ENCODE measurements at regions not wholly inside any gene's neighbourhood (a gene's known extent, or its start where the extent isn't known, plus 50 kb on each side); places are given as distances from the start of the nearest gene placed in this dataset.

- TF ChIP-seq FOSL1 (IDR thresholded peaks at IDR 0.05; ENCODE audit: low read depth): no peak
- TF ChIP-seq CTCF (IDR thresholded peaks at IDR 0.05 in 2 of 3, conservative IDR thresholded peaks at IDR 0.05 in 1 of 3; ENCODE audit: borderline replicate concordance in 1 of 3, insufficient read depth in 1 of 3, low read depth in 2 of 3, low read length in 2 of 3): no peak
- no peak for TF ChIP-seq ATF3 (IDR thresholded peaks at IDR 0.05)
- no peak for TF ChIP-seq SIN3A (IDR thresholded peaks at IDR 0.05; ENCODE audit: low read depth)
- no peak for TF ChIP-seq POLR2AphosphoS5 (IDR thresholded peaks at IDR 0.05; ENCODE audit: low read depth, low read length)
- TF ChIP-seq POLR2A (IDR thresholded peaks at IDR 0.05; ENCODE audit: borderline replicate concordance, extremely low read depth, insufficient read depth, insufficient read length): no peak
- TF ChIP-seq ZBTB33 (IDR thresholded peaks at IDR 0.05; ENCODE audit: extremely low read depth, insufficient replicate concordance, low read length): no peak
- no peak for TF ChIP-seq EZH2phosphoT487 (IDR thresholded peaks at IDR 0.05; ENCODE audit: borderline replicate concordance)
- TF ChIP-seq REST (IDR thresholded peaks at IDR 0.05; ENCODE audit: low read depth): no peak
- TF ChIP-seq RAD21 (IDR thresholded peaks at IDR 0.05; ENCODE audit: low read depth): no peak
- TF ChIP-seq JUND (IDR thresholded peaks at IDR 0.05): no peak
These were observed 103.8 kb upstream of the AHR start for GRCh38 chr7:17194656-17195055.

All from HCT116 (cell line).